ENCODE measurements at regions not wholly inside any gene's neighbourhood (a gene's known extent, or its start where the extent isn't known, plus 50 kb on each side); places are given as distances from the start of the nearest gene placed in this dataset.

DNA sequence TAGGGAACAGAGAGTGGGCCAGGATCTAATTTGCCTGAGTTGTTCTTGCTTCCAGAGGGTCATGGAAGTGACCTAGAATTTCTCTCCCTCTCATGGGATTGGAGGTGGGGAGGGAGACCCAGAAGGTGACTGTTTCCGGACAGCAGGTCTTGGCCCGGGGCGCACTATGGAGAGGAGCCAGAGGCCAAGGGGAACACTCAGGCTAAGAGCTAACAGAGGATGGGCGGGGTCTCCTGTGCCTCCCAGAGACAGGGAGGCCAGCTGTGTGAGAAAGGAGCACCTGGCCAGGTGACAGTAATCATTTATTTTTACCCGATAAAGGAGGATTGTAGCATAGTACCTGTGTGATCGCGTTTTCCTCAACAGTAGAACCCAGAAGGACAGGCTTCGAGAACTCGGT is 50.9 kb upstream of the ANKH start:
- TF ChIP-seq POLR2A (IDR thresholded peaks at IDR 0.05), result no peak
- TF ChIP-seq, protein P1, sequence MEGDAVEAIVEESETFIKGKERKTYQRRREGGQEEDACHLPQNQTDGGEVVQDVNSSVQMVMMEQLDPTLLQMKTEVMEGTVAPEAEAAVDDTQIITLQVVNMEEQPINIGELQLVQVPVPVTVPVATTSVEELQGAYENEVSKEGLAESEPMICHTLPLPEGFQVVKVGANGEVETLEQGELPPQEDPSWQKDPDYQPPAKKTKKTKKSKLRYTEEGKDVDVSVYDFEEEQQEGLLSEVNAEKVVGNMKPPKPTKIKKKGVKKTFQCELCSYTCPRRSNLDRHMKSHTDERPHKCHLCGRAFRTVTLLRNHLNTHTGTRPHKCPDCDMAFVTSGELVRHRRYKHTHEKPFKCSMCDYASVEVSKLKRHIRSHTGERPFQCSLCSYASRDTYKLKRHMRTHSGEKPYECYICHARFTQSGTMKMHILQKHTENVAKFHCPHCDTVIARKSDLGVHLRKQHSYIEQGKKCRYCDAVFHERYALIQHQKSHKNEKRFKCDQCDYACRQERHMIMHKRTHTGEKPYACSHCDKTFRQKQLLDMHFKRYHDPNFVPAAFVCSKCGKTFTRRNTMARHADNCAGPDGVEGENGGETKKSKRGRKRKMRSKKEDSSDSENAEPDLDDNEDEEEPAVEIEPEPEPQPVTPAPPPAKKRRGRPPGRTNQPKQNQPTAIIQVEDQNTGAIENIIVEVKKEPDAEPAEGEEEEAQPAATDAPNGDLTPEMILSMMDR (IDR thresholded peaks at IDR 0.05), result no peak

Measured in testis (tissue), 2 donors.